B cell (primary cell): ENCODE measurements at regions not wholly inside any gene's neighbourhood (a gene's known extent, or its start where the extent isn't known, plus 50 kb on each side); places are given as distances from the start of the nearest gene placed in this dataset.

Source experiments
- ATAC-seq: fragments of 200-7000 bp; cut with Tn5 transposase; one replicate; pipeline ENCODE4 v1.10.0; 2021; ENCODE audit warnings: low read depth, mild to moderate bottlenecking, moderate number of reproducible peaks, moderate library complexity
- CTCF ChIA-PET: fragments of 350-600 bp; sonication (Branson Sonifier 250); formaldehyde crosslinking; loops from one replicate; lab custom pipeline; 2021; ENCODE audit warnings: antibody characterized with exemption, inconsistent platforms; lab: Charles Lee
- POLR2A ChIA-PET: fragments of 350-600 bp; sonication (Branson Sonifier 250); formaldehyde crosslinking; loops from one replicate; lab custom pipeline; 2021; ENCODE audit warnings: antibody characterized with exemption; lab: Charles Lee
- DNase-seq: peaks from one replicate; pipeline ENCODE4 v3.0.0; 2013
- H2AFZ ChIP-seq: 2 replicates; pipeline ENCODE4 v1.6.1; 2012; ENCODE audit warnings: mild to moderate bottlenecking, low read depth, low read length; ENCODE audit not compliant: insufficient read depth, poor library complexity, severe bottlenecking
- H3K27ac ChIP-seq, 2 donors: 1 replicate in 1 of 2; 2 replicates in 1 of 2; pipeline ENCODE4 v1.5.1; 2012 to 2013; ENCODE audit warnings: low read length in 2 of 2, mild to moderate bottlenecking in 2 of 2, moderate library complexity in 1 of 2
- H3K27me3 ChIP-seq, 4 experiments: fragments of 200-600 bp in 1 of 4; sonication (generic) in 1 of 4; replicated peaks in 1 of 4; 1 replicate in 2 of 4; 2 replicates in 2 of 4; pipeline versions ENCODE4 v1.6.1 to v1.7.0; 2013 to 2016; ENCODE audit warnings: low read length in 3 of 4, mild to moderate bottlenecking in 2 of 4, mixed read lengths in 1 of 4, moderate library complexity in 1 of 4; ENCODE audit not compliant: insufficient read depth in 4 of 4, control insufficient read depth in 3 of 4; ENCODE audit errors: control extremely low read depth in 1 of 4
- H3K36me3 ChIP-seq, 2 experiments: replicated peaks in 1 of 2; 1 replicate in 1 of 2; 2 replicates in 1 of 2; pipeline versions ENCODE4 v1.6.1 to v1.7.1; 2013; ENCODE audit warnings: low read length in 1 of 2; ENCODE audit not compliant: insufficient read depth in 2 of 2, control insufficient read depth in 1 of 2; ENCODE audit errors: control extremely low read depth in 1 of 2, extremely low read depth in 1 of 2
- H3K4me1 ChIP-seq, 2 donors: fragments of 200-600 bp in 1 of 2; sonication (generic) in 1 of 2; 1 replicate in 1 of 2; 2 replicates in 1 of 2; pipeline versions ENCODE4 v1.5.1 to v1.6.1; 2013 to 2017; ENCODE audit warnings: low read length in 2 of 2; ENCODE audit not compliant: control insufficient read depth in 2 of 2, insufficient read depth in 2 of 2
- H3K4me2 ChIP-seq: replicated peaks from 2 replicates; pipeline ENCODE3; 2012; ENCODE audit warnings: mild to moderate bottlenecking, low read depth, low read length; ENCODE audit not compliant: poor library complexity, severe bottlenecking
- H3K4me3 ChIP-seq, 5 experiments: fragments of 200-600 bp in 1 of 5; sonication (generic) in 1 of 5; 1 replicate in 3 of 5; 2 replicates in 2 of 5; pipeline versions ENCODE4 v1.5.1 to v1.7.0; 2011 to 2016; ENCODE audit warnings: low read length in 4 of 5, mild to moderate bottlenecking in 4 of 5, low read depth in 2 of 5, control low read depth in 1 of 5, moderate library complexity in 1 of 5; ENCODE audit not compliant: insufficient read depth in 1 of 5; ENCODE audit errors: control extremely low read depth in 1 of 5, extremely low read depth in 1 of 5
- H3K79me2 ChIP-seq: fragments of 200-600 bp; sonication (generic); one replicate; pipeline ENCODE4 v1.6.0; 2016; ENCODE audit warnings: low read length; ENCODE audit not compliant: control insufficient read depth, insufficient read depth
- H3K9ac ChIP-seq: fragments of 200-600 bp; sonication (generic); 2 replicates; pipeline ENCODE4 v1.6.1; 2017; ENCODE audit warnings: mild to moderate bottlenecking, low read length, moderate library complexity
- H3K9me3 ChIP-seq, 3 donors: one replicate each; pipeline versions ENCODE4 v1.6.1 to v1.7.1; 2013; ENCODE audit warnings: low read length in 2 of 3; ENCODE audit not compliant: control insufficient read depth in 2 of 3, insufficient read depth in 1 of 3; ENCODE audit errors: control extremely low read depth in 1 of 3
- H4K20me1 ChIP-seq: 2 replicates; pipeline ENCODE4 v1.6.0; 2012; ENCODE audit warnings: mild to moderate bottlenecking, low read length; ENCODE audit not compliant: insufficient read depth, control insufficient read depth, poor library complexity, severe bottlenecking
- H3K27ac Mint-ChIP-seq: one replicate; pipeline ENCODE4 v1.8.0; 2021; ENCODE audit warnings: mixed read lengths
- H3K27me3 Mint-ChIP-seq: one replicate; pipeline ENCODE4 v1.8.0; 2021; ENCODE audit warnings: mixed read lengths
- H3K4me1 Mint-ChIP-seq: one replicate; pipeline ENCODE4 v1.8.0; 2021; ENCODE audit warnings: mixed read lengths
- H3K4me3 Mint-ChIP-seq: one replicate; pipeline ENCODE4 v1.8.0; 2021; ENCODE audit warnings: mixed read lengths
- H3K9me3 Mint-ChIP-seq: one replicate; pipeline ENCODE4 v1.8.0; 2022; ENCODE audit warnings: mixed read lengths; ENCODE audit not compliant: insufficient read depth
- CTCF ChIP-seq: fragments of 200-600 bp; IDR thresholded peaks from one replicate; pipeline ENCODE4 v1.8.0; 2022; ENCODE audit warnings: antibody characterized with exemption, mild to moderate bottlenecking
- EZH2 ChIP-seq: IDR thresholded peaks from 2 replicates; pipeline ENCODE4 v1.6.1; 2012; ENCODE audit warnings: borderline replicate concordance, low read depth, mild to moderate bottlenecking, moderate library complexity, low read length; ENCODE audit not compliant: insufficient read depth, poor library complexity, severe bottlenecking
- WGBS: methylation state at CpG from one replicate; pipeline ENCODE4 v1.1.5; 2013; ENCODE audit warnings: missing lambda C conversion rate; ENCODE audit not compliant: insufficient coverage; 5-methylcytosine and 5-hydroxymethylcytosine counted together
- intact Hi-C: fragments of 100-400 bp; cut with micrococcal nuclease; formaldehyde crosslinking; loops from one replicate; pipeline ENCODE4 v1.10.0; 2022

DNA sequence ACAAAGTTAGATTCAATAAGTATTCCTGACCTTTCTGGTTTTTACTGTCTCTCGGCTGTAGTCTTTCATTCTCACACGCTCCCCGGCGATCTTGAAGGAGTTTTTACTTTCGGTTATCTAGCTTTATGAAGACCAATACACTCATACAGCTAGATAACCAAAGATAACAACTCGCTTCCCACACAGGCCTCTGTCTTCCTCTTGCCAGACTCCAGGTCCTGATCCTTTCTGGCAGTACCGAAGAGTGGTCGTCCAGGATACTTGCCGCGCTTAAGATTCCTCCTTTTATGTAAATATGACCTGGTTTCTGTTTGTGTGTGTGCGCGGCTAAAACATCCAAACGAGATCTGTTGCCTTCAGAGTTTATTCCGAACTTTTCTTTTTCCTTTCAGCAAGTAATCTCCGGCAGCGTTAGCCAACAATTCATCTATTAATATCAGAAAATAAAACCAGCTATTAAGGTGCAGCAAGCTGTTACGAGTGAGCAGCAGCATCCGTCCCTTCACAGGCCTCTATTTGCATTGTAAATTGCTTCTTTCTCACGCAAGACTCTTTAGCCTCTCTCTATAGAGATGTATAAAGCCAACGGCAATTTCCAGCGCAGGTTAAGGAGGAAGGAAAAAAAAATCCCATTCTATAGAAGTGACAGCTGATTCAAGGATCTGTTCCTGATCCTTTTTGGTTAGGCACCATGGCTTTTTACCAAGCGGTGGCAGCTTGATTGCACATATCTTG is 216.1 kb downstream of the MEF2C start:
- Mint-ChIP-seq H3K4me1 (peaks cover 26% of the 10 kb centered on the region), H3K27me3 (peaks cover 90% of the 10 kb centered on the region), H3K4me3 (peak overlapping the region; percentile 89), H3K9me3 (peaks cover 6% of the 10 kb centered on the region), H3K27ac (peak overlapping the region; percentile 0)
- no peak for TF ChIP-seq CTCF
- peak; percentile 72 for TF ChIP-seq EZH2
- H4K20me1 ChIP-seq = no peaks in the 10 kb centered on the region
- H3K4me1 ChIP-seq = peaks cover 21 to 39% of the 10 kb centered on the region in 2 donors
- peaks cover 16 to 21% (median 16%) of the 10 kb centered on the region in 3 donors for H3K9me3 ChIP-seq
- CTCF ChIA-PET = interaction anchor here (0.7 to 3.0 kb wide), 8 partner anchors 13 to 886 kb away, joined by 3 to 27 read pairs (median 5); no protein-coding TSS in a partner anchor
- peak overlapping the region; percentile 41 to 69 (median 56) for H3K4me3 ChIP-seq
- peak; percentile 64 for DNase-seq
- POLR2A ChIA-PET = interaction anchor here (0.6 kb wide), 1 partner anchor 17 kb away, joined by 5 read pairs; no protein-coding TSS in a partner anchor
- ATAC-seq = peak; percentile 54
- peak overlapping the region; percentile 66 for H2AFZ ChIP-seq
- no peaks in the 10 kb centered on the region for H3K79me2 ChIP-seq
- intact Hi-C loops = loop anchor here (1.0 kb wide), 1 partner anchor 8 kb away; no protein-coding TSS in a partner anchor
- no peak overlapping the region for H3K27ac ChIP-seq
- peaks cover 6 to 96% (median 77%) of the 10 kb centered on the region in 4 experiments for H3K27me3 ChIP-seq
- 0% methylated on average over 14 of the region's 22 CpGs for WGBS
- H3K36me3 ChIP-seq = no peaks in the 10 kb centered on the region
- peak overlapping the region; percentile 63 for H3K9ac ChIP-seq
- H3K4me2 ChIP-seq = peak overlapping the region; percentile 77

GRCh38 chr5:88665750-88666215 is 217.2 kb downstream of the MEF2C start:
- ChIA-PET CTCF (interaction anchor here (1.3 to 3.0 kb wide), 5 partner anchors 14 to 884 kb away, joined by 5 to 27 read pairs (median 6); no protein-coding TSS in a partner anchor), POLR2A (no interaction called here)
- no peaks in the 10 kb centered on the region for H3K79me2 ChIP-seq
- DNase-seq (peak; percentile 36), ATAC-seq (no peak)
- H3K27me3 ChIP-seq = peaks cover 6 to 96% (median 77%) of the 10 kb centered on the region in 4 experiments
- peak overlapping the region in 1 of 5 experiments; percentile 25 for H3K4me3 ChIP-seq
- H3K27ac ChIP-seq = no peak overlapping the region
- H3K36me3 ChIP-seq = no peaks in the 10 kb centered on the region
- Mint-ChIP-seq H3K4me1 (peaks cover 33% of the 10 kb centered on the region), H3K4me3 (no peak overlapping the region), H3K9me3 (peaks cover 6% of the 10 kb centered on the region), H3K27me3 (peaks cover 88% of the 10 kb centered on the region), H3K27ac (no peak overlapping the region)
- peaks cover 14 to 25% (median 19%) of the 10 kb centered on the region in 3 donors for H3K9me3 ChIP-seq
- TF ChIP-seq CTCF (no peak), EZH2 (no peak)
- peaks cover 28 to 39% of the 10 kb centered on the region in 2 donors for H3K4me1 ChIP-seq
- H4K20me1 ChIP-seq = no peaks in the 10 kb centered on the region
- H2AFZ ChIP-seq = no peak overlapping the region
- intact Hi-C loops = no loop called here
- WGBS = 20% methylated on average over 12 of the region's 17 CpGs
- no peak overlapping the region for H3K9ac ChIP-seq
- H3K4me2 ChIP-seq = peak overlapping the region; percentile 77
